ENCODE measurements at regions not wholly inside any gene's neighbourhood (a gene's known extent, or its start where the extent isn't known, plus 50 kb on each side); places are given as distances from the start of the nearest gene placed in this dataset.

GRCh38 chr6:14282854-14283505 lies 165.4 kb downstream of the CD83 start:
- TF ChIP-seq EP300 (IDR thresholded peaks at IDR 0.05; ENCODE audit: low read depth): no peak
- TF ChIP-seq CTCF (IDR thresholded peaks at IDR 0.05): no peak
